ENCODE measurements at regions not wholly inside any gene's neighbourhood (a gene's known extent, or its start where the extent isn't known, plus 50 kb on each side); places are given as distances from the start of the nearest gene placed in this dataset.

DNA sequence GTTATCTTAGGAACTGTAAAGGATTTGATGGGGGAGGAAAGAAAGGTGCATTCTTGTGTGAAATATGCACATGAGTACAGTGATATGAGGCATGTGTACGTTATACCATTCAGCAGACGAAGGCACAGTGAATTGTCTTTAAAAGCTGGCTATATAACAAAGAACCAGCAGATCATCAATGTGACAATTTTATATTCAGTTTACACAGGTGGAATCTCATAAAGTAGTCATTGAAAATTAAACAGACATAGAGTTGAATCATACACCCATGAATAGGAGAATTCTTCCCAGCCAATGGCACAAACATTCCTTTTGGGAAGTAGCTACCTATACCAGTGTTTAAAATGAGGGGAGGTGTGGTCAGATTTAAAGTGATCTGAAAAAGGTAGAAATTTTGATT, 470.3 kb downstream of the DSC3 start:
- Histone ChIP-seq H3K4me1 (ENCODE audit: control insufficient read depth in 2 of 3, insufficient read depth in 2 of 3, low read depth in 1 of 3, low read length in 3 of 3) (no peaks in the 10 kb centered on the region), H3K9ac (ENCODE audit: low read length in 3 of 3) (no peak overlapping the region), H3K27ac (ENCODE audit: low read depth in 2 of 2, low read length in 2 of 2) (no peak overlapping the region), H3K36me3 (ENCODE audit: control insufficient read depth in 2 of 3, insufficient read depth in 3 of 3, low read length in 3 of 3) (no peaks in the 10 kb centered on the region), H3K4me3 (ENCODE audit: low read length in 3 of 3) (no peak overlapping the region), H3K9me3 (ENCODE audit: control insufficient read depth in 2 of 3, insufficient read depth in 1 of 3, low read length in 3 of 3) (no peaks in the 10 kb centered on the region), H3K27me3 (ENCODE audit: control insufficient read depth, insufficient read depth, low read length) (no peaks in the 10 kb centered on the region)
- intact Hi-C loops (cut with DNase I): no loop called here
- TF ChIP-seq, protein P1, sequence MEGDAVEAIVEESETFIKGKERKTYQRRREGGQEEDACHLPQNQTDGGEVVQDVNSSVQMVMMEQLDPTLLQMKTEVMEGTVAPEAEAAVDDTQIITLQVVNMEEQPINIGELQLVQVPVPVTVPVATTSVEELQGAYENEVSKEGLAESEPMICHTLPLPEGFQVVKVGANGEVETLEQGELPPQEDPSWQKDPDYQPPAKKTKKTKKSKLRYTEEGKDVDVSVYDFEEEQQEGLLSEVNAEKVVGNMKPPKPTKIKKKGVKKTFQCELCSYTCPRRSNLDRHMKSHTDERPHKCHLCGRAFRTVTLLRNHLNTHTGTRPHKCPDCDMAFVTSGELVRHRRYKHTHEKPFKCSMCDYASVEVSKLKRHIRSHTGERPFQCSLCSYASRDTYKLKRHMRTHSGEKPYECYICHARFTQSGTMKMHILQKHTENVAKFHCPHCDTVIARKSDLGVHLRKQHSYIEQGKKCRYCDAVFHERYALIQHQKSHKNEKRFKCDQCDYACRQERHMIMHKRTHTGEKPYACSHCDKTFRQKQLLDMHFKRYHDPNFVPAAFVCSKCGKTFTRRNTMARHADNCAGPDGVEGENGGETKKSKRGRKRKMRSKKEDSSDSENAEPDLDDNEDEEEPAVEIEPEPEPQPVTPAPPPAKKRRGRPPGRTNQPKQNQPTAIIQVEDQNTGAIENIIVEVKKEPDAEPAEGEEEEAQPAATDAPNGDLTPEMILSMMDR (IDR thresholded peaks at IDR 0.05; ENCODE audit: borderline replicate concordance, extremely low read depth, insufficient read depth): no peak
- FAIRE-seq (no peak), DNase-seq (no peak)

DNA sequence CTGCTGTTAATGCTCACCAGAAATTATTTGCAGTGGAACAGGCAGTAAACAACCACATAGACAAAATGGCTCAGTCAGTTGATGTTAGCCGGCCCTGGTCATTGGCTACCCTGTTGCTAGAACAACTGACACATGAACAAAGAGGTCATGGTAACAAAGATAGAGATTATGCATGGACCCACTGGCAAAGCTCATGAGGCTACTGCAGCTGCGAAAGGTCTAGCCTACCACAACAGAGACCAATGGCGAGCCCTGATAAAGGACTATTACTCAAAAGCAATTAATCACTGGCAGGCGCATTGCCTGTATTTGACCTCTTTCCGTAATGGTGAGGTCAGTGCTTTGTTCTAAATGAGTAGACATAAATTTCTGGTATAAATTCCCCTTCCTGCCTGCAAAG, 474.2 kb downstream of the DSC3 start:
- no peak overlapping the region for H3K9ac ChIP-seq (ENCODE audit: low read length in 3 of 3)
- intact Hi-C loops (cut with DNase I): no loop called here
- no peaks in the 10 kb centered on the region for H3K9me3 ChIP-seq (ENCODE audit: control insufficient read depth in 2 of 3, insufficient read depth in 1 of 3, low read length in 3 of 3)
- H3K36me3 ChIP-seq (ENCODE audit: control insufficient read depth in 2 of 3, insufficient read depth in 3 of 3, low read length in 3 of 3): no peaks in the 10 kb centered on the region
- FAIRE-seq (no peak), DNase-seq (no peak)
- H3K4me1 ChIP-seq (ENCODE audit: control insufficient read depth in 2 of 3, insufficient read depth in 2 of 3, low read depth in 1 of 3, low read length in 3 of 3): no peaks in the 10 kb centered on the region
- no peak overlapping the region for H3K27ac ChIP-seq (ENCODE audit: low read depth in 2 of 2, low read length in 2 of 2)
- TF ChIP-seq, protein P1 (IDR thresholded peaks at IDR 0.05; ENCODE audit: borderline replicate concordance, extremely low read depth, insufficient read depth): no peak
- no peak overlapping the region for H3K4me3 ChIP-seq (ENCODE audit: low read length in 3 of 3)
- H3K27me3 ChIP-seq (ENCODE audit: control insufficient read depth, insufficient read depth, low read length): no peaks in the 10 kb centered on the region

DNA sequence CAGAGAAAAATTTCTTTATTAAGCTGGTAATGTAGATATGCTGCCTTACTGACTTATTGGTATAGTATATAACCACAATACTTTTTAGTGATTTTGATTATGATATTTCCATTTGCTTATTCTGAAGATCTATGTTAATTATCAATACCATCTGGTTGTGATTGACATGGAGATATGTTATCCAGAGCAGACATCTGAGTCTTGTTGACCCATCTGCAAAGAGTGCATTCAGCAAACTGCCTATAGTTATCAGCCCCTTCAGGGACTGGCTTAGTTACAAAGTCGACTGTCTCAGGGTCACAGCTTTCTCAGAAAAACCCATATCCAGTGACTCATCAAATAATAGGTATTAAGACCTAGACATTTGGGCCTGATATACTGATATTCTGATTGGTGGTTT, 475.7 kb downstream of the DSC3 start:
- TF ChIP-seq, protein P1 (IDR thresholded peaks at IDR 0.05; ENCODE audit: borderline replicate concordance, extremely low read depth, insufficient read depth): no peak
- no peaks in the 10 kb centered on the region for H3K9me3 ChIP-seq (ENCODE audit: control insufficient read depth in 2 of 3, insufficient read depth in 1 of 3, low read length in 3 of 3)
- intact Hi-C loops (cut with DNase I): no loop called here
- no peaks in the 10 kb centered on the region for H3K27me3 ChIP-seq (ENCODE audit: control insufficient read depth, insufficient read depth, low read length)
- no peaks in the 10 kb centered on the region for H3K36me3 ChIP-seq (ENCODE audit: control insufficient read depth in 2 of 3, insufficient read depth in 3 of 3, low read length in 3 of 3)
- H3K4me1 ChIP-seq (ENCODE audit: control insufficient read depth in 2 of 3, insufficient read depth in 2 of 3, low read depth in 1 of 3, low read length in 3 of 3): no peaks in the 10 kb centered on the region
- no peak for DNase-seq
- H3K27ac ChIP-seq (ENCODE audit: low read depth in 2 of 2, low read length in 2 of 2): no peak overlapping the region
- no peak overlapping the region for H3K9ac ChIP-seq (ENCODE audit: low read length in 3 of 3)
- no peak overlapping the region for H3K4me3 ChIP-seq (ENCODE audit: low read length in 3 of 3)
- FAIRE-seq: no peak

DNA sequence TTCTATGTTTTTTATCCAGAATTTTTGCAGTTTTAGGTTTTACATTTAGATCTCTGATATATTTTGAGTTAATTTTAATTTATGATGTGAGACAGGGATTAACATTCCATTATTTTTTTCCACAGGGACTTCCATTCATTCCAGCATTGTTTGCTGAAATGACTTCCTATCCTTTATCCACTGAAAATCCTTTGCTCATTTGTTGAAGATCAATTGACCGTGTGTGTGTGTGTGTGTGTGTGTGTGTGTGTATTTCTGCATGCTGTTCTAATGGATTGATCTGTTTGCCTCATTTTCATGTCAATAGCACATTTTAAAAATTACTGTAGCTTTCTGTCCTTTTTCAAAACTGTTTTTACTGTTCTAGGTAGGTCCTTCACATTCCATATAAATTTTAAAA, 480.3 kb downstream of the DSC3 start:
- Histone ChIP-seq H3K9ac (ENCODE audit: low read length in 3 of 3) (no peak overlapping the region), H3K36me3 (ENCODE audit: control insufficient read depth in 2 of 3, insufficient read depth in 3 of 3, low read length in 3 of 3) (no peaks in the 10 kb centered on the region), H3K4me3 (ENCODE audit: low read length in 3 of 3) (no peak overlapping the region), H3K4me1 (ENCODE audit: control insufficient read depth in 2 of 3, insufficient read depth in 2 of 3, low read depth in 1 of 3, low read length in 3 of 3) (no peaks in the 10 kb centered on the region), H3K9me3 (ENCODE audit: control insufficient read depth in 2 of 3, insufficient read depth in 1 of 3, low read length in 3 of 3) (no peaks in the 10 kb centered on the region), H3K27ac (ENCODE audit: low read depth in 2 of 2, low read length in 2 of 2) (no peak overlapping the region), H3K27me3 (ENCODE audit: control insufficient read depth, insufficient read depth, low read length) (no peaks in the 10 kb centered on the region)
- TF ChIP-seq, protein P1 (IDR thresholded peaks at IDR 0.05; ENCODE audit: borderline replicate concordance, extremely low read depth, insufficient read depth): no peak
- DNase-seq (no peak), FAIRE-seq (no peak)
- intact Hi-C loops (cut with DNase I): no loop called here
